SK-N-SH (cell line): ENCODE measurements at regions not wholly inside any gene's neighbourhood (a gene's known extent, or its start where the extent isn't known, plus 50 kb on each side); places are given as distances from the start of the nearest gene placed in this dataset.

Experiments used
- CTCF ChIA-PET: fragments of 300-600, 350-600 bp; formaldehyde crosslinking; extraction: SDS; loops from one replicate; lab custom pipeline; 2021; lab: Yijun Ruan, JAX
- POLR2A ChIA-PET: fragments of 350-600 bp; sonication (Branson Sonifier 250); formaldehyde crosslinking; extraction: SDS; loops from one replicate; lab custom pipeline; 2020; ENCODE audit warnings: antibody characterized with exemption, inconsistent platforms; lab: Yijun Ruan, JAX
- DNase-seq: peaks from one replicate; pipeline ENCODE4 v3.0.0; 2012
- H2AFZ ChIP-seq: fragments of 200-600 bp; sonication (generic); 2 replicates; pipeline ENCODE4 v1.8.1; 2016; ENCODE audit warnings: antibody characterized with exemption, mild to moderate bottlenecking, low read depth
- H3F3A ChIP-seq: fragments of 200-600 bp; sonication (generic); replicated peaks from 2 replicates; pipeline ENCODE3; 2016; ENCODE audit warnings: antibody characterized with exemption, mild to moderate bottlenecking; ENCODE audit not compliant: insufficient read depth
- H3K27ac ChIP-seq, 2 experiments: fragments of 200-500 bp in 1 of 2; fragments of 200-600 bp in 1 of 2; sonication (Bioruptor generic) in 1 of 2; sonication (generic), shearing (Covaris generic) in 1 of 2; 2 replicates each; pipeline versions ENCODE4 v1.5.1 to v1.6.1; 2014 to 2016; ENCODE audit warnings: low read depth in 2 of 2, inconsistent platforms in 1 of 2, low read length in 1 of 2, mild to moderate bottlenecking in 1 of 2, mixed read lengths in 1 of 2
- H3K27me3 ChIP-seq: fragments of 200-600 bp; sonication (generic), shearing (Covaris generic); 2 replicates; pipeline ENCODE4 v1.6.1; 2016; ENCODE audit warnings: mixed run types; ENCODE audit not compliant: insufficient read depth
- H3K36me3 ChIP-seq, 2 experiments: fragments of 200-500 bp in 1 of 2; fragments of 200-600 bp in 1 of 2; sonication (Bioruptor generic) in 1 of 2; sonication (generic) in 1 of 2; replicated peaks in 1 of 2; 2 replicates each; pipeline versions ENCODE3 to v1.5.1; 2014 to 2016; ENCODE audit warnings: low read length in 1 of 2, mild to moderate bottlenecking in 1 of 2; ENCODE audit not compliant: insufficient read depth in 2 of 2, control insufficient read depth in 1 of 2
- H3K4me1 ChIP-seq, 2 experiments: fragments of 200-500 bp in 1 of 2; fragments of 200-600 bp in 1 of 2; sonication (Bioruptor generic) in 1 of 2; sonication (generic), shearing (Covaris generic) in 1 of 2; 2 replicates each; pipeline versions ENCODE4 v1.5.1 to v1.6.1; 2014 to 2016; ENCODE audit warnings: low read depth in 1 of 2, low read length in 1 of 2, mixed run types in 1 of 2; ENCODE audit not compliant: insufficient read depth in 2 of 2, control insufficient read depth in 1 of 2
- H3K4me2 ChIP-seq: fragments of 200-600 bp; sonication (generic), shearing (Covaris generic); 2 replicates; pipeline ENCODE4 v1.6.1; 2017; ENCODE audit warnings: mixed run types
- H3K4me3 ChIP-seq, 2 experiments: fragments of 200-500 bp in 1 of 2; fragments of 200-600 bp in 1 of 2; sonication (Bioruptor generic) in 1 of 2; sonication (generic), shearing (Covaris generic) in 1 of 2; 2 replicates each; pipeline versions ENCODE4 v1.5.1 to v1.8.1; 2014 to 2016; ENCODE audit warnings: low read depth in 2 of 2, inconsistent platforms in 1 of 2, low read length in 1 of 2, mild to moderate bottlenecking in 1 of 2, mixed read lengths in 1 of 2, moderate library complexity in 1 of 2
- H3K79me2 ChIP-seq: fragments of 200-600 bp; sonication (generic); 2 replicates; pipeline ENCODE4 v1.8.1; 2017; ENCODE audit warnings: mild to moderate bottlenecking; ENCODE audit not compliant: insufficient read depth
- H3K9ac ChIP-seq: fragments of 200-600 bp; sonication (generic); 2 replicates; pipeline ENCODE4 v1.6.1; 2017; ENCODE audit warnings: mixed run types
- H3K9me2 ChIP-seq: fragments of 200-600 bp; sonication (generic); 2 replicates; pipeline ENCODE4 v1.6.1; 2017; ENCODE audit warnings: mixed run types
- H3K9me3 ChIP-seq: fragments of 200-600 bp; sonication (generic); 2 replicates; pipeline ENCODE4 v1.6.1; 2017; ENCODE audit warnings: mixed run types, mild to moderate bottlenecking, moderate library complexity
- H4K20me1 ChIP-seq: fragments of 200-600 bp; sonication (generic); 2 replicates; pipeline ENCODE4 v1.6.1; 2017; ENCODE audit warnings: mild to moderate bottlenecking, mixed run types; ENCODE audit not compliant: insufficient read depth
- EP300 ChIP-seq, 2 experiments: IDR thresholded peaks; 2 replicates each; pipeline versions ENCODE4 v1.4.0 to v1.6.1; 2012; ENCODE audit warnings: borderline replicate concordance in 1 of 2, low read depth in 1 of 2, low read length in 1 of 2
- FOXJ3 ChIP-seq: sonication (generic); formaldehyde crosslinking; IDR thresholded peaks from 2 replicates; pipeline ENCODE4 v1.5.1; 2020; ENCODE audit warnings: mild to moderate bottlenecking, missing genetic modification reagents
- MAX ChIP-seq: IDR thresholded peaks from 2 replicates; pipeline ENCODE4 v1.4.0; 2012; ENCODE audit warnings: low read depth
- PBX3 ChIP-seq: IDR thresholded peaks from 2 replicates; pipeline ENCODE4; 2012
- POLR2AphosphoS5 ChIP-seq: IDR thresholded peaks from 2 replicates; pipeline ENCODE4 v1.6.1; 2012; ENCODE audit warnings: low read depth, low read length
- RCOR1 ChIP-seq: fragments of 150-350 bp; IDR thresholded peaks from 2 replicates; pipeline ENCODE4 v1.6.1; 2017; ENCODE audit warnings: antibody characterized with exemption, low read length
- REST ChIP-seq: IDR thresholded peaks from 2 replicates; pipeline ENCODE4 v1.6.1; 2012; ENCODE audit warnings: mild to moderate bottlenecking, low read depth, low read length, moderate library complexity
- RXRA ChIP-seq: IDR thresholded peaks from 2 replicates; pipeline ENCODE4 v1.4.0; 2012; ENCODE audit warnings: low read depth, mild to moderate bottlenecking, borderline replicate concordance
- SIN3A ChIP-seq: IDR thresholded peaks from 2 replicates; pipeline ENCODE4 v1.6.1; 2012; ENCODE audit warnings: low read depth, mild to moderate bottlenecking, low read length, moderate library complexity, borderline replicate concordance
- TEAD4 ChIP-seq: IDR thresholded peaks from 2 replicates; pipeline ENCODE4 v1.4.0; 2012; ENCODE audit warnings: mild to moderate bottlenecking, borderline replicate concordance; ENCODE audit not compliant: insufficient read depth
- WGBS: methylation state at CpG from one replicate; pipeline ENCODE4 v1.1.6; 2017; ENCODE audit warnings: low lambda C conversion rate; 5-methylcytosine and 5-hydroxymethylcytosine counted together
- TF ChIP-seq, protein P1 (sequence below): IDR thresholded peaks from 2 replicates; pipeline ENCODE4 v1.4.0; 2012; ENCODE audit warnings: low read depth, borderline replicate concordance

- ChIA-PET POLR2A (no interaction called here), CTCF (interaction anchor here (1.0 kb wide), 1 partner anchor 196 kb away, joined by 4 read pairs; no protein-coding TSS in a partner anchor)
- H4K20me1 ChIP-seq, result no peaks in the 10 kb centered on the region
- H3K4me1 ChIP-seq, result peaks cover 0 to 3% of the 10 kb centered on the region in 2 experiments; a peak in 1 of 4 replicates
- no peaks in the 10 kb centered on the region for H3K9me3 ChIP-seq
- H3K9ac ChIP-seq, result no peak overlapping the region
- no peaks in the 10 kb centered on the region for H3K36me3 ChIP-seq
- no peaks in the 10 kb centered on the region for H3F3A ChIP-seq
- H3K27me3 ChIP-seq, result no peaks in the 10 kb centered on the region
- no peaks in the 10 kb centered on the region for H3K79me2 ChIP-seq
- TF ChIP-seq TEAD4, result no peak
- TF ChIP-seq, protein P1, sequence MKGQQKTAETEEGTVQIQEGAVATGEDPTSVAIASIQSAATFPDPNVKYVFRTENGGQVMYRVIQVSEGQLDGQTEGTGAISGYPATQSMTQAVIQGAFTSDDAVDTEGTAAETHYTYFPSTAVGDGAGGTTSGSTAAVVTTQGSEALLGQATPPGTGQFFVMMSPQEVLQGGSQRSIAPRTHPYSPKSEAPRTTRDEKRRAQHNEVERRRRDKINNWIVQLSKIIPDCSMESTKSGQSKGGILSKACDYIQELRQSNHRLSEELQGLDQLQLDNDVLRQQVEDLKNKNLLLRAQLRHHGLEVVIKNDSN, result no peak
- no peak for TF ChIP-seq SIN3A
- DNase-seq, result no peak
- H3K27ac ChIP-seq, result no peak overlapping the region
- H2AFZ ChIP-seq, result no peak overlapping the region
- H3K9me2 ChIP-seq, result no peaks in the 10 kb centered on the region
- H3K4me2 ChIP-seq, result no peak overlapping the region
- 30% methylated on average over 3 of the region's 3 CpGs for WGBS
- no peak overlapping the region for H3K4me3 ChIP-seq
Observed at GRCh38 chr7:106372595-106373318, 88.0 kb upstream of the NAMPT start.

GRCh38 chr7:106372126-106372525 is 87.3 kb upstream of the NAMPT start:
- Histone ChIP-seq H3K27ac (no peak overlapping the region), H4K20me1 (no peaks in the 10 kb centered on the region), H3K4me1 (peaks cover 0 to 3% of the 10 kb centered on the region in 2 experiments; a peak in 1 of 4 replicates), H3F3A (no peaks in the 10 kb centered on the region), H3K36me3 (no peaks in the 10 kb centered on the region), H3K79me2 (no peaks in the 10 kb centered on the region), H3K9ac (no peak overlapping the region), H3K4me2 (no peak overlapping the region), H3K9me3 (no peaks in the 10 kb centered on the region), H2AFZ (no peak overlapping the region), H3K27me3 (no peaks in the 10 kb centered on the region), H3K9me2 (no peaks in the 10 kb centered on the region), H3K4me3 (no peak overlapping the region)
- 61% methylated on average over 2 of the region's 2 CpGs for WGBS
- POLR2A ChIA-PET, result no interaction called here
- CTCF ChIA-PET, result no interaction called here
- TF ChIP-seq FOXJ3 (CRISPR knock-in tag) (no peak), REST (no peak), RXRA (no peak), EP300 (IDR thresholded peaks at IDR 0.05; ENCODE audit: borderline replicate concordance in 1 of 2, low read depth in 1 of 2, low read length in 1 of 2) (no peak), POLR2AphosphoS5 (no peak), RCOR1 (no peak), PBX3 (no peak), MAX (no peak)
- DNase-seq, result no peak
